Lower leg skin (tissue), 3 donors: ENCODE measurements at regions not wholly inside any gene's neighbourhood (a gene's known extent, or its start where the extent isn't known, plus 50 kb on each side); places are given as distances from the start of the nearest gene placed in this dataset.

Experiments used
- POLR2A ChIP-seq, 2 donors: fragments of 450-650 bp; IDR thresholded peaks; one replicate each; pipeline ENCODE4 v1.6.1; 2016 to 2017; ENCODE audit warnings: antibody characterized with exemption in 2 of 2, mild to moderate bottlenecking in 1 of 2, moderate library complexity in 1 of 2
- TF ChIP-seq, protein P1 (sequence below), 3 donors: fragments of 450-650 bp; IDR thresholded peaks; one replicate each; pipeline ENCODE4 v1.5.1; 2016; ENCODE audit warnings: antibody characterized with exemption in 3 of 3, mild to moderate bottlenecking in 3 of 3, moderate library complexity in 2 of 3

DNA sequence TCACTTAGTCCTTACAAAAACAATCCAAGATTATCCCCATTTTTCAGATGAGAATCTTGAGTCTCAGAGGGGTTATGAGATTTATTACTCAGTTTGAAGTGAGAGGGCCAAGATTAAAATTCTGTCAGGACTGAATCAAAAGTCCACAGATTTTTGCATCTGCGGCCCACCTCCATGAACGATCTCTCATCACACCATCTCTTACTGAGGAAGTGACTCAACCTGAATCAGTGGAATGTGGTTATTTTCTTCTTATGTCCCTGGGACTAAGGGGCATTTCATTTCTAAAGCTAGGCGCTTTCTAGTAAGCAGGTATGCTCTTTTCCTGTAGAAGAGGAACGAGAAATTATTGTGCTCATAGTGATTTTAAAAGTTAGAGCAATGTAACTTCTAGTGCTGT lies 360.3 kb upstream of the SPHKAP start:
- no peak for TF ChIP-seq POLR2A (IDR thresholded peaks at IDR 0.05)
- TF ChIP-seq, protein P1, sequence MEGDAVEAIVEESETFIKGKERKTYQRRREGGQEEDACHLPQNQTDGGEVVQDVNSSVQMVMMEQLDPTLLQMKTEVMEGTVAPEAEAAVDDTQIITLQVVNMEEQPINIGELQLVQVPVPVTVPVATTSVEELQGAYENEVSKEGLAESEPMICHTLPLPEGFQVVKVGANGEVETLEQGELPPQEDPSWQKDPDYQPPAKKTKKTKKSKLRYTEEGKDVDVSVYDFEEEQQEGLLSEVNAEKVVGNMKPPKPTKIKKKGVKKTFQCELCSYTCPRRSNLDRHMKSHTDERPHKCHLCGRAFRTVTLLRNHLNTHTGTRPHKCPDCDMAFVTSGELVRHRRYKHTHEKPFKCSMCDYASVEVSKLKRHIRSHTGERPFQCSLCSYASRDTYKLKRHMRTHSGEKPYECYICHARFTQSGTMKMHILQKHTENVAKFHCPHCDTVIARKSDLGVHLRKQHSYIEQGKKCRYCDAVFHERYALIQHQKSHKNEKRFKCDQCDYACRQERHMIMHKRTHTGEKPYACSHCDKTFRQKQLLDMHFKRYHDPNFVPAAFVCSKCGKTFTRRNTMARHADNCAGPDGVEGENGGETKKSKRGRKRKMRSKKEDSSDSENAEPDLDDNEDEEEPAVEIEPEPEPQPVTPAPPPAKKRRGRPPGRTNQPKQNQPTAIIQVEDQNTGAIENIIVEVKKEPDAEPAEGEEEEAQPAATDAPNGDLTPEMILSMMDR (IDR thresholded peaks at IDR 0.05): no peak
